Astrocyte (in vitro differentiated cells and primary cell): ENCODE measurements at regions not wholly inside any gene's neighbourhood (a gene's known extent, or its start where the extent isn't known, plus 50 kb on each side); places are given as distances from the start of the nearest gene placed in this dataset.

Experiments used
- DNase-seq: peaks from one replicate; pipeline ENCODE4 v3.0.0-alpha.2; 2010; ENCODE audit warnings: low read depth
- FAIRE-seq: peaks from 2 replicates; lab custom pipeline; 2011; peaks lifted over from hg19 to GRCh38; lab: Jason Lieb, UNC
- H2AFZ ChIP-seq: 2 replicates; pipeline ENCODE4 v1.6.0; 2012; ENCODE audit warnings: low read depth, low read length, inconsistent platforms
- H3K27ac ChIP-seq: 2 replicates; pipeline ENCODE4 v1.5.1; 2011; ENCODE audit warnings: low read depth, low read length, inconsistent platforms
- H3K27me3 ChIP-seq: 2 replicates; pipeline ENCODE4 v1.6.0; 2011; ENCODE audit warnings: low read length, inconsistent platforms; ENCODE audit not compliant: insufficient read depth
- H3K36me3 ChIP-seq: 2 replicates; pipeline ENCODE4 v1.5.1; 2011; ENCODE audit warnings: low read length, inconsistent platforms; ENCODE audit not compliant: insufficient read depth
- H3K4me1 ChIP-seq: 2 replicates; pipeline ENCODE4 v1.5.1; 2011; ENCODE audit warnings: low read length, inconsistent platforms; ENCODE audit not compliant: insufficient read depth
- H3K4me2 ChIP-seq: 2 replicates; pipeline ENCODE4 v1.6.0; 2012; ENCODE audit warnings: low read length, inconsistent platforms
- H3K4me3 ChIP-seq: 2 replicates; pipeline ENCODE4 v1.5.1; 2011; ENCODE audit warnings: low read depth, mild to moderate bottlenecking, low read length, inconsistent platforms; ENCODE audit not compliant: insufficient read depth
- H3K79me2 ChIP-seq: 2 replicates; pipeline ENCODE4 v1.6.0; 2012; ENCODE audit warnings: mild to moderate bottlenecking, low read length, inconsistent platforms; ENCODE audit not compliant: insufficient read depth
- H3K9ac ChIP-seq: 2 replicates; pipeline ENCODE4 v1.6.0; 2012; ENCODE audit warnings: mild to moderate bottlenecking, low read length, inconsistent platforms
- H3K9me3 ChIP-seq: 2 replicates; pipeline ENCODE4 v1.5.1; 2012; ENCODE audit warnings: low read depth, mild to moderate bottlenecking, low read length, inconsistent platforms; ENCODE audit not compliant: insufficient read depth
- H4K20me1 ChIP-seq: 2 replicates; pipeline ENCODE4 v1.6.0; 2012; ENCODE audit warnings: low read length, inconsistent platforms; ENCODE audit not compliant: insufficient read depth
- H3K27ac Mint-ChIP-seq: one replicate; pipeline ENCODE4 v1.8.0; 2021; ENCODE audit warnings: mild to moderate bottlenecking, mixed read lengths; ENCODE audit not compliant: unreplicated experiment
- H3K27me3 Mint-ChIP-seq: one replicate; pipeline ENCODE4 v1.8.0; 2021; ENCODE audit warnings: low read depth, mixed read lengths; ENCODE audit not compliant: unreplicated experiment
- H3K36me3 Mint-ChIP-seq: one replicate; pipeline ENCODE4 v1.8.0; 2021; ENCODE audit warnings: low read depth, mixed read lengths; ENCODE audit not compliant: unreplicated experiment
- H3K4me1 Mint-ChIP-seq: one replicate; pipeline ENCODE4 v1.8.0; 2021; ENCODE audit warnings: low read depth, mixed read lengths; ENCODE audit not compliant: unreplicated experiment
- H3K4me3 Mint-ChIP-seq: one replicate; pipeline ENCODE4 v1.8.0; 2021; ENCODE audit warnings: mild to moderate bottlenecking, moderate library complexity, mixed read lengths; ENCODE audit not compliant: unreplicated experiment
- H3K9me3 Mint-ChIP-seq: one replicate; pipeline ENCODE4 v1.8.0; 2021; ENCODE audit warnings: mild to moderate bottlenecking, mixed read lengths; ENCODE audit not compliant: unreplicated experiment
- EZH2 ChIP-seq: IDR thresholded peaks from 2 replicates; pipeline ENCODE4 v1.6.1; 2012; ENCODE audit warnings: mild to moderate bottlenecking, low read length, inconsistent platforms; ENCODE audit not compliant: insufficient read depth
- TF ChIP-seq, protein P1 (sequence below): IDR thresholded peaks from 2 replicates; pipeline ENCODE4 v1.5.1; 2011; ENCODE audit warnings: low read depth, mild to moderate bottlenecking, inconsistent platforms, low read length, moderate library complexity; ENCODE audit not compliant: insufficient read depth

DNA sequence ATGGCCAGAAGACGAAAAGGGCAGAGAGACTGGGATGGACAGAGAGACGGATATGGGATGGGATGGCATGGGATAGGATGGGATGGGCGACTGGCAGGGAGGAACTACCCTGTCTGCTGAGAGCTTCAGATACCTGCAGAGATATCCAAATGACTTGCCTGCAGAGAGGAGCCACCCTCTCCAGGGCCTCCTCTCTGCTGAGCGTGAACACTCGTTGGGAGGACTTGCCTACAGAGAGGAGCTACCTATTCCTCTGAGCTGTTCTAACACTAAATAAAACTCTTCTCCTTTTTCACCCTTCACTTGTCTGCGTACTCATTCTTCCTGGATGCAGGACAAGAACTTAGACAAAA is 67.1 kb upstream of the LRRN2 start:
- no peak overlapping the region for H3K27ac Mint-ChIP-seq
- DNase-seq (no peak), FAIRE-seq (no peak)
- no peak overlapping the region for H3K9ac ChIP-seq
- H3K9me3 Mint-ChIP-seq, result peaks cover 1% of the 10 kb centered on the region
- H3K4me3 Mint-ChIP-seq, result no peak overlapping the region
- H3K36me3 ChIP-seq, result no peaks in the 10 kb centered on the region
- H3K27me3 Mint-ChIP-seq, result peaks cover 29% of the 10 kb centered on the region
- H3K27ac ChIP-seq, result no peak overlapping the region
- no peaks in the 10 kb centered on the region for H3K4me1 Mint-ChIP-seq
- H3K27me3 ChIP-seq, result peaks cover 4% of the 10 kb centered on the region
- H3K4me3 ChIP-seq, result no peak overlapping the region
- no peak overlapping the region for H3K4me2 ChIP-seq
- H4K20me1 ChIP-seq, result no peaks in the 10 kb centered on the region
- no peak overlapping the region for H2AFZ ChIP-seq
- H3K9me3 ChIP-seq, result no peaks in the 10 kb centered on the region
- no peaks in the 10 kb centered on the region for H3K36me3 Mint-ChIP-seq
- no peaks in the 10 kb centered on the region for H3K79me2 ChIP-seq
- H3K4me1 ChIP-seq, result no peaks in the 10 kb centered on the region
- TF ChIP-seq, protein P1, sequence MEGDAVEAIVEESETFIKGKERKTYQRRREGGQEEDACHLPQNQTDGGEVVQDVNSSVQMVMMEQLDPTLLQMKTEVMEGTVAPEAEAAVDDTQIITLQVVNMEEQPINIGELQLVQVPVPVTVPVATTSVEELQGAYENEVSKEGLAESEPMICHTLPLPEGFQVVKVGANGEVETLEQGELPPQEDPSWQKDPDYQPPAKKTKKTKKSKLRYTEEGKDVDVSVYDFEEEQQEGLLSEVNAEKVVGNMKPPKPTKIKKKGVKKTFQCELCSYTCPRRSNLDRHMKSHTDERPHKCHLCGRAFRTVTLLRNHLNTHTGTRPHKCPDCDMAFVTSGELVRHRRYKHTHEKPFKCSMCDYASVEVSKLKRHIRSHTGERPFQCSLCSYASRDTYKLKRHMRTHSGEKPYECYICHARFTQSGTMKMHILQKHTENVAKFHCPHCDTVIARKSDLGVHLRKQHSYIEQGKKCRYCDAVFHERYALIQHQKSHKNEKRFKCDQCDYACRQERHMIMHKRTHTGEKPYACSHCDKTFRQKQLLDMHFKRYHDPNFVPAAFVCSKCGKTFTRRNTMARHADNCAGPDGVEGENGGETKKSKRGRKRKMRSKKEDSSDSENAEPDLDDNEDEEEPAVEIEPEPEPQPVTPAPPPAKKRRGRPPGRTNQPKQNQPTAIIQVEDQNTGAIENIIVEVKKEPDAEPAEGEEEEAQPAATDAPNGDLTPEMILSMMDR, result no peak
- TF ChIP-seq EZH2, result no peak

DNA sequence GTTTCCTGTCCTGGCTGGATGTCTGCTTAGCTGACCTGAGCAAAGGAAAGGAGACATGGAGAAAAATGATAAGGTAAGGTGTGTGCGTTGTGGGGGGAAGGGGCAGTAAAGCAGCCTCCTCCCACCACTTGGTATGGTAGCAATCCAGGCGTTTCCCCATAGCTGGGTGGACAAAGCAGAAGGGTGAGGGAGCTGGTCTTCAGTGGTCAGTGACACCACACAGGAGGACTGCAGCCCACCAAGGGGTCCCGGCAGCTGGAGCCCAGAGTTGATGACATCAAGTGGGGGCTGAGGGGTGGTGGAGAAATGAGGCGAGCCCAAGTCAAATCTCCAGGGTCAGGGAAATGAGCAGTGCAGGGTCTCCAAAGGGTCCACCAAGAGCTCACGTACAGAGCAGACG is 69.3 kb upstream of the LRRN2 start:
- Mint-ChIP-seq H3K27me3 (peaks cover 32% of the 10 kb centered on the region), H3K9me3 (peaks cover 1% of the 10 kb centered on the region), H3K4me1 (no peaks in the 10 kb centered on the region), H3K27ac (no peak overlapping the region), H3K4me3 (no peak overlapping the region), H3K36me3 (no peaks in the 10 kb centered on the region)
- peaks cover 4% of the 10 kb centered on the region for H3K27me3 ChIP-seq
- H3K9me3 ChIP-seq, result no peaks in the 10 kb centered on the region
- no peaks in the 10 kb centered on the region for H3K36me3 ChIP-seq
- H3K4me2 ChIP-seq, result no peak overlapping the region
- H3K27ac ChIP-seq, result no peak overlapping the region
- no peaks in the 10 kb centered on the region for H3K4me1 ChIP-seq
- H3K4me3 ChIP-seq, result no peak overlapping the region
- no peak for TF ChIP-seq EZH2
- TF ChIP-seq, protein P1, result no peak
- DNase-seq, result no peak
- no peaks in the 10 kb centered on the region for H4K20me1 ChIP-seq
- no peaks in the 10 kb centered on the region for H3K79me2 ChIP-seq
- H2AFZ ChIP-seq, result no peak overlapping the region
- FAIRE-seq, result no peak
- no peak overlapping the region for H3K9ac ChIP-seq

DNA sequence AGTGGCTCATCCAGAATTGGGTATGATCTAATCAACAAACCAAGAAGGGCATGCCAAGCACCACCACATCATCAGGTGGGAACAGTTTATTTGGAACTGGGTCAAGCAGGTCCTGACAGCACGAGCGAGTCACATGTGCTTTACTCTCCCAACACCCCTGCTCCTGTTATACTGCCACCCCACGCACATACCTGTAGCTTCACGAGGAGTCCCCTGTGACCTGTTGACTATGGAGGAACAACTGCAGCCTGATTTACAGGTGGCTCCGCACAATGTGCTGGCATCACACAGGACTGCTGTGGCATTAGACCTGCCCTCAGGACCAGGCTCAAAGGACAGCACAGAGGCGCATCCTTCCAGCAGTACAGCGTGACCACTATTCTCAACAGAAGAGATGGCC is 70.8 kb upstream of the LRRN2 start:
- Mint-ChIP-seq H3K9me3 (peaks cover 3% of the 10 kb centered on the region), H3K4me3 (no peak overlapping the region), H3K27ac (no peak overlapping the region), H3K36me3 (no peaks in the 10 kb centered on the region), H3K27me3 (peaks cover 22% of the 10 kb centered on the region), H3K4me1 (no peaks in the 10 kb centered on the region)
- Histone ChIP-seq H3K9me3 (no peaks in the 10 kb centered on the region), H3K79me2 (no peaks in the 10 kb centered on the region), H3K4me3 (no peak overlapping the region), H2AFZ (no peak overlapping the region), H3K9ac (no peak overlapping the region), H4K20me1 (no peaks in the 10 kb centered on the region), H3K4me1 (no peaks in the 10 kb centered on the region), H3K27me3 (peaks cover 4% of the 10 kb centered on the region), H3K27ac (no peak overlapping the region), H3K4me2 (no peak overlapping the region), H3K36me3 (no peaks in the 10 kb centered on the region)
- DNase-seq, result no peak
- TF ChIP-seq, protein P1, result no peak
- no peak for TF ChIP-seq EZH2
- no peak for FAIRE-seq
